ENCODE measurements at regions not wholly inside any gene's neighbourhood (a gene's known extent, or its start where the extent isn't known, plus 50 kb on each side); places are given as distances from the start of the nearest gene placed in this dataset.

- TF ChIP-seq CTCF (IDR thresholded peaks at IDR 0.05) (no peak), POLR2A (IDR thresholded peaks at IDR 0.05) (no peak), EP300 (IDR thresholded peaks at IDR 0.05) (no peak)
Measured at GRCh38 chrX:8253096-8253495, 82.0 kb upstream of the VCX2 start.
